Loucy (cell line): ENCODE measurements at regions not wholly inside any gene's neighbourhood (a gene's known extent, or its start where the extent isn't known, plus 50 kb on each side); places are given as distances from the start of the nearest gene placed in this dataset.

ENCODE experiments used
- H2AFZ ChIP-seq: fragments of 200-600 bp; sonication (generic); 2 replicates; pipeline ENCODE4 v1.6.0; 2016; ENCODE audit warnings: antibody characterized with exemption, mild to moderate bottlenecking, low read length, moderate library complexity
- H3F3A ChIP-seq: fragments of 200-600 bp; 2 replicates; pipeline ENCODE4 v1.6.0; 2016; ENCODE audit warnings: antibody characterized with exemption, low read depth, mild to moderate bottlenecking
- H3K27me3 ChIP-seq: fragments of 200-600 bp; sonication (generic); 2 replicates; pipeline ENCODE4 v1.6.1; 2014; ENCODE audit warnings: low read length, mild to moderate bottlenecking; ENCODE audit not compliant: insufficient read depth, poor library complexity, severe bottlenecking
- H3K36me3 ChIP-seq: fragments of 200-600 bp; sonication (generic); 2 replicates; pipeline ENCODE4 v1.6.1; 2016; ENCODE audit warnings: low read length; ENCODE audit not compliant: insufficient read depth
- H3K4me1 ChIP-seq: fragments of 200-600 bp; sonication (generic); 2 replicates; pipeline ENCODE4 v1.5.1; 2014; ENCODE audit warnings: low read length, mild to moderate bottlenecking; ENCODE audit not compliant: insufficient read depth, poor library complexity, severe bottlenecking
- H3K4me2 ChIP-seq: fragments of 200-600 bp; sonication (generic); 2 replicates; pipeline ENCODE4 v1.6.0; 2014; ENCODE audit warnings: antibody characterized with exemption, low read length, low read depth, mild to moderate bottlenecking; ENCODE audit not compliant: poor library complexity, severe bottlenecking
- H3K4me3 ChIP-seq: fragments of 200-600 bp; sonication (generic); 2 replicates; pipeline ENCODE4 v1.5.1; 2014; ENCODE audit warnings: low read length, mild to moderate bottlenecking, mixed read lengths; ENCODE audit not compliant: poor library complexity, severe bottlenecking
- H3K79me2 ChIP-seq: fragments of 200-600 bp; sonication (generic); 2 replicates; pipeline ENCODE4 v1.6.1; 2014; ENCODE audit warnings: low read length; ENCODE audit not compliant: insufficient read depth
- H3K9ac ChIP-seq: fragments of 200-600 bp; sonication (generic); 2 replicates; pipeline ENCODE4 v1.6.0; 2014; ENCODE audit warnings: mild to moderate bottlenecking, low read depth, low read length, moderate library complexity; ENCODE audit not compliant: poor library complexity, severe bottlenecking
- H3K9me2 ChIP-seq: fragments of 200-600 bp; sonication (generic); replicated peaks from 2 replicates; pipeline ENCODE4 v1.6.1; 2016; ENCODE audit warnings: low read depth, low read length, mixed read lengths
- H3K9me3 ChIP-seq: fragments of 200-600 bp; sonication (generic); 2 replicates; pipeline ENCODE4 v1.6.1; 2014; ENCODE audit warnings: mild to moderate bottlenecking, antibody characterized with exemption, low read length, low read depth; ENCODE audit not compliant: insufficient read depth
- H4K20me1 ChIP-seq: fragments of 200-600 bp; sonication (generic); 2 replicates; pipeline ENCODE4 v1.6.0; 2014; ENCODE audit warnings: antibody characterized with exemption, low read length, mild to moderate bottlenecking; ENCODE audit not compliant: insufficient read depth, poor library complexity, severe bottlenecking
- CTCF ChIP-seq: fragments of 200-600 bp; sonication (generic); conservative IDR thresholded peaks from 2 replicates; pipeline ENCODE4 v1.5.1; 2014; ENCODE audit warnings: mild to moderate bottlenecking, antibody characterized with exemption, low read length
- EZH2phosphoT487 ChIP-seq: fragments of 200-600 bp; IDR thresholded peaks from 2 replicates; pipeline ENCODE4 v1.6.1; 2018; ENCODE audit warnings: antibody characterized with exemption, mild to moderate bottlenecking, moderate library complexity, borderline replicate concordance

- H3K4me1 ChIP-seq, result no peaks in the 10 kb centered on the region
- no peak overlapping the region for H3K4me2 ChIP-seq
- no peaks in the 10 kb centered on the region for H4K20me1 ChIP-seq
- no peak overlapping the region for H3K9ac ChIP-seq
- TF ChIP-seq EZH2phosphoT487 (no peak), CTCF (no peak)
- no peaks in the 10 kb centered on the region for H3K27me3 ChIP-seq
- no peaks in the 10 kb centered on the region for H3K9me3 ChIP-seq
- H3K79me2 ChIP-seq, result no peaks in the 10 kb centered on the region
- no peak overlapping the region for H2AFZ ChIP-seq
- H3K36me3 ChIP-seq, result no peaks in the 10 kb centered on the region
- no peak overlapping the region for H3K4me3 ChIP-seq
- no peaks in the 10 kb centered on the region for H3K9me2 ChIP-seq
- H3F3A ChIP-seq, result no peaks in the 10 kb centered on the region
Observed at GRCh38 chr6:139602577-139602976, 228.1 kb upstream of the CITED2 start.

- Histone ChIP-seq H3F3A (no peaks in the 10 kb centered on the region), H2AFZ (no peak overlapping the region), H3K9ac (no peak overlapping the region), H3K4me3 (no peak overlapping the region), H3K4me1 (no peaks in the 10 kb centered on the region), H3K9me3 (no peaks in the 10 kb centered on the region), H3K79me2 (no peaks in the 10 kb centered on the region), H3K4me2 (no peak overlapping the region), H3K36me3 (no peaks in the 10 kb centered on the region), H3K27me3 (no peaks in the 10 kb centered on the region), H4K20me1 (no peaks in the 10 kb centered on the region), H3K9me2 (no peaks in the 10 kb centered on the region)
- TF ChIP-seq CTCF (no peak), EZH2phosphoT487 (no peak)
Observed at GRCh38 chr6:139600919-139601475, 226.5 kb upstream of the CITED2 start.

GRCh38 chr6:139600343-139600742 is 225.9 kb upstream of the CITED2 start:
- TF ChIP-seq EZH2phosphoT487 (no peak), CTCF (no peak)
- Histone ChIP-seq H3K4me1 (no peaks in the 10 kb centered on the region), H3F3A (no peaks in the 10 kb centered on the region), H3K9ac (no peak overlapping the region), H4K20me1 (no peaks in the 10 kb centered on the region), H3K4me3 (no peak overlapping the region), H2AFZ (no peak overlapping the region), H3K9me3 (no peaks in the 10 kb centered on the region), H3K79me2 (no peaks in the 10 kb centered on the region), H3K9me2 (no peaks in the 10 kb centered on the region), H3K4me2 (no peak overlapping the region), H3K27me3 (no peaks in the 10 kb centered on the region), H3K36me3 (no peaks in the 10 kb centered on the region)
